Stimulated activated CD4-positive, alpha-beta T cell treated with anti-CD3 and anti-CD28 coated beads, Interleukin-1b, Interleukin-23, amount 100 ng/mL, for 24 hours (primary cell): ENCODE measurements at regions not wholly inside any gene's neighbourhood (a gene's known extent, or its start where the extent isn't known, plus 50 kb on each side); places are given as distances from the start of the nearest gene placed in this dataset.
"Not testable (repeated sequence)": the region's sequence is repeated elsewhere in the genome, so short reads cannot be mapped to it uniquely, and the experiment has no call there.

Experiments
- DNase-seq, 4 experiments: peaks; one replicate each; pipeline ENCODE4 v3.0.0-alpha.2; 2020; ENCODE audit warnings: low read depth in 4 of 4, low spot score in 1 of 4

GRCh38 chr1:209095627-209096595 is 487.6 kb upstream of the CAMK1G start:
- DNase-seq, result no peak

GRCh38 chr1:209100460-209100859 is 483.1 kb upstream of the CAMK1G start:
- DNase-seq, result no peak

GRCh38 chr1:209101106-209101505 is 482.4 kb upstream of the CAMK1G start:
- no peak for DNase-seq

- DNase-seq, result no peak
Measured at GRCh38 chr1:209102120-209102519, 481.4 kb upstream of the CAMK1G start.

- DNase-seq, result no peak
Measured at GRCh38 chr1:209102531-209102930, 481.0 kb upstream of the CAMK1G start.

- no peak for DNase-seq
Measured at GRCh38 chr1:209103092-209103491, 480.4 kb upstream of the CAMK1G start.

GRCh38 chr1:209104646-209105045 is 478.9 kb upstream of the CAMK1G start:
- DNase-seq, result no peak

GRCh38 chr1:209105701-209106100 is 477.8 kb upstream of the CAMK1G start:
- no peak for DNase-seq

GRCh38 chr1:209106237-209106741 is 477.2 kb upstream of the CAMK1G start:
- DNase-seq, result no peak

GRCh38 chr1:209106861-209107260 is 476.7 kb upstream of the CAMK1G start:
- no peak for DNase-seq

GRCh38 chr1:209107535-209107934 is 476.0 kb upstream of the CAMK1G start:
- DNase-seq, result no peak

- no peak for DNase-seq
Measured at GRCh38 chr1:209109001-209109785, 474.3 kb upstream of the CAMK1G start.

GRCh38 chr1:209113521-209113920 is 470.0 kb upstream of the CAMK1G start:
- DNase-seq, result no peak

GRCh38 chr1:209116705-209117104 is 466.8 kb upstream of the CAMK1G start:
- DNase-seq, result no peak

GRCh38 chr1:209123601-209124000 is 459.9 kb upstream of the CAMK1G start:
- DNase-seq, result no peak

- DNase-seq, result not testable (repeated sequence)
Measured at GRCh38 chr1:209129091-209129490, 454.4 kb upstream of the CAMK1G start.

- DNase-seq, result no peak
Measured at GRCh38 chr1:209130886-209131285, 452.6 kb upstream of the CAMK1G start.

- DNase-seq, result no peak
Measured at GRCh38 chr1:209132736-209133467, 450.6 kb upstream of the CAMK1G start.

- no peak for DNase-seq
Measured at GRCh38 chr1:209134001-209134400, 449.5 kb upstream of the CAMK1G start.

GRCh38 chr1:209143916-209144315 is 439.6 kb upstream of the CAMK1G start:
- DNase-seq, result no peak

GRCh38 chr1:209150114-209150513 is 433.4 kb upstream of the CAMK1G start:
- DNase-seq, result no peak
